ENCODE measurements at regions not wholly inside any gene's neighbourhood (a gene's known extent, or its start where the extent isn't known, plus 50 kb on each side); places are given as distances from the start of the nearest gene placed in this dataset.

- ATAC-seq (no peak), DNase-seq (ENCODE audit: low spot score) (no peak)
Observed at GRCh38 chr3:159123877-159124276, 322.0 kb downstream of the MFSD1 start.

- ATAC-seq (peak; percentile 90), DNase-seq (ENCODE audit: low spot score) (no peak)
Observed at GRCh38 chr3:159126261-159127020, 324.6 kb downstream of the MFSD1 start.

GRCh38 chr3:159127021-159127392 is 325.2 kb downstream of the MFSD1 start:
- ATAC-seq (no peak), DNase-seq (ENCODE audit: low spot score) (no peak)

- ATAC-seq: no peak
- DNase-seq (ENCODE audit: low spot score): no peak
Observed at GRCh38 chr3:159128628-159129027, 326.8 kb downstream of the MFSD1 start.

GRCh38 chr3:159130108-159130507 is 328.3 kb downstream of the MFSD1 start:
- ATAC-seq (peak; percentile 59), DNase-seq (ENCODE audit: low spot score) (no peak)

- ATAC-seq (no peak), DNase-seq (ENCODE audit: low spot score) (no peak)
Observed at GRCh38 chr3:159131376-159131775, 329.5 kb downstream of the MFSD1 start.

- DNase-seq (ENCODE audit: low spot score) (no peak), ATAC-seq (no peak)
Observed at GRCh38 chr3:159137949-159138348, 336.1 kb downstream of the MFSD1 start.

- no peak for DNase-seq (ENCODE audit: low spot score)
- ATAC-seq: peak; percentile 49
Observed at GRCh38 chr3:159139326-159139725, 337.5 kb downstream of the MFSD1 start.

- DNase-seq (ENCODE audit: low spot score) (no peak), ATAC-seq (no peak)
Observed at GRCh38 chr3:159144472-159144871, 342.6 kb downstream of the MFSD1 start.

- ATAC-seq (no peak), DNase-seq (ENCODE audit: low spot score) (no peak)
Observed at GRCh38 chr3:159144891-159145290, 343.0 kb downstream of the MFSD1 start.

- ATAC-seq: no peak
- no peak for DNase-seq (ENCODE audit: low spot score)
Observed at GRCh38 chr3:159146392-159146791, 344.5 kb downstream of the MFSD1 start.

- DNase-seq (ENCODE audit: low spot score): no peak
- ATAC-seq: no peak
Observed at GRCh38 chr3:159146856-159147435, 345.1 kb downstream of the MFSD1 start.

- DNase-seq (ENCODE audit: low spot score): no peak
- no peak for ATAC-seq
Observed at GRCh38 chr3:159147813-159148212, 346.0 kb downstream of the MFSD1 start.

GRCh38 chr3:159148466-159148865 is 346.6 kb downstream of the MFSD1 start:
- ATAC-seq (no peak), DNase-seq (ENCODE audit: low spot score) (no peak)

GRCh38 chr3:159149131-159149530 is 347.3 kb downstream of the MFSD1 start:
- DNase-seq (ENCODE audit: low spot score): no peak
- no peak for ATAC-seq

GRCh38 chr3:159149633-159150032 is 347.8 kb downstream of the MFSD1 start:
- ATAC-seq (no peak), DNase-seq (ENCODE audit: low spot score) (no peak)

GRCh38 chr3:159150180-159150579 is 348.3 kb downstream of the MFSD1 start:
- no peak for ATAC-seq
- no peak for DNase-seq (ENCODE audit: low spot score)

GRCh38 chr3:159151130-159151529 is 349.3 kb downstream of the MFSD1 start:
- ATAC-seq (no peak), DNase-seq (ENCODE audit: low spot score) (no peak)

GRCh38 chr3:159157275-159157674 is 355.4 kb downstream of the MFSD1 start:
- ATAC-seq: no peak

GRCh38 chr3:159158213-159158612 is 356.4 kb downstream of the MFSD1 start:
- no peak for DNase-seq (ENCODE audit: low spot score)
- ATAC-seq: no peak

More at GRCh38 chr3:159157275-159157674, 355.4 kb downstream of the MFSD1 start:
- DNase-seq (ENCODE audit: low spot score): no peak

GRCh38 chr3:159158801-159159200 is 356.9 kb downstream of the MFSD1 start:
- ATAC-seq (no peak), DNase-seq (ENCODE audit: low spot score) (no peak)

GRCh38 chr3:159159546-159159945 is 357.7 kb downstream of the MFSD1 start:
- DNase-seq (ENCODE audit: low spot score) (no peak), ATAC-seq (no peak)

GRCh38 chr3:159163656-159164055 is 361.8 kb downstream of the MFSD1 start:
- no peak for ATAC-seq
- DNase-seq (ENCODE audit: low spot score): no peak
